IPS-20b (cell line): ENCODE measurements at regions not wholly inside any gene's neighbourhood (a gene's known extent, or its start where the extent isn't known, plus 50 kb on each side); places are given as distances from the start of the nearest gene placed in this dataset.

Source experiments
- H3K27ac ChIP-seq: one replicate; pipeline ENCODE4 v1.5.1; 2013; ENCODE audit warnings: low read length
- H3K27me3 ChIP-seq: 2 replicates; pipeline ENCODE4 v1.6.1; 2013; ENCODE audit warnings: mild to moderate bottlenecking, low read length, inconsistent platforms; ENCODE audit not compliant: insufficient read depth
- H3K36me3 ChIP-seq: 2 replicates; pipeline ENCODE4 v1.6.1; 2013; ENCODE audit warnings: low read depth, mild to moderate bottlenecking, inconsistent platforms, low read length, moderate library complexity; ENCODE audit not compliant: insufficient read depth
- H3K4me1 ChIP-seq: 2 replicates; pipeline ENCODE4 v1.6.1; 2013; ENCODE audit warnings: mild to moderate bottlenecking, control low read depth, inconsistent platforms, low read length, moderate library complexity; ENCODE audit not compliant: insufficient read depth
- H3K4me3 ChIP-seq: 2 replicates; pipeline ENCODE4 v1.5.1; 2013; ENCODE audit warnings: mild to moderate bottlenecking, low read length, inconsistent platforms
- H3K9ac ChIP-seq: 2 replicates; pipeline ENCODE4 v1.6.1; 2013; ENCODE audit warnings: low read depth, mild to moderate bottlenecking, inconsistent platforms, low read length, moderate library complexity
- H3K9me3 ChIP-seq: 2 replicates; pipeline ENCODE4 v1.6.1; 2013; ENCODE audit warnings: mild to moderate bottlenecking, low read depth, low read length, inconsistent platforms; ENCODE audit not compliant: insufficient read depth

- H3K27me3 ChIP-seq = no peaks in the 10 kb centered on the region
- no peaks in the 10 kb centered on the region for H3K9me3 ChIP-seq
- no peaks in the 10 kb centered on the region for H3K4me1 ChIP-seq
- no peak overlapping the region for H3K9ac ChIP-seq
- H3K4me3 ChIP-seq = no peak overlapping the region
- no peaks in the 10 kb centered on the region for H3K36me3 ChIP-seq
- H3K27ac ChIP-seq = no peak overlapping the region
Observed at GRCh38 chr13:94901070-94901469, 188.7 kb upstream of the SOX21 start.

GRCh38 chr13:94896719-94897317, 184.5 kb upstream of the SOX21 start:
- H3K27me3 ChIP-seq = no peaks in the 10 kb centered on the region
- H3K4me3 ChIP-seq = no peak overlapping the region
- no peaks in the 10 kb centered on the region for H3K36me3 ChIP-seq
- no peaks in the 10 kb centered on the region for H3K4me1 ChIP-seq
- H3K9ac ChIP-seq = no peak overlapping the region
- H3K9me3 ChIP-seq = no peaks in the 10 kb centered on the region
- H3K27ac ChIP-seq = no peak overlapping the region

GRCh38 chr13:94896238-94896637, 183.9 kb upstream of the SOX21 start:
- H3K27ac ChIP-seq = no peak overlapping the region
- H3K4me1 ChIP-seq = no peaks in the 10 kb centered on the region
- no peak overlapping the region for H3K9ac ChIP-seq
- no peak overlapping the region for H3K4me3 ChIP-seq
- no peaks in the 10 kb centered on the region for H3K9me3 ChIP-seq
- no peaks in the 10 kb centered on the region for H3K27me3 ChIP-seq
- H3K36me3 ChIP-seq = no peaks in the 10 kb centered on the region

- peaks cover 3% of the 10 kb centered on the region; the same call in 1 of the 2 replicates for H3K4me1 ChIP-seq
- no peaks in the 10 kb centered on the region for H3K36me3 ChIP-seq
- H3K9ac ChIP-seq = no peak overlapping the region
- H3K27me3 ChIP-seq = no peaks in the 10 kb centered on the region
- no peaks in the 10 kb centered on the region for H3K9me3 ChIP-seq
- no peak overlapping the region for H3K27ac ChIP-seq
- H3K4me3 ChIP-seq = no peak overlapping the region
Observed at GRCh38 chr13:94886191-94886590, 173.8 kb upstream of the SOX21 start.

- Histone ChIP-seq H3K36me3 (no peaks in the 10 kb centered on the region), H3K9ac (no peak overlapping the region), H3K27ac (no peak overlapping the region), H3K9me3 (no peaks in the 10 kb centered on the region), H3K4me1 (peaks cover 9% of the 10 kb centered on the region; the same call in 1 of the 2 replicates), H3K4me3 (no peak overlapping the region), H3K27me3 (no peaks in the 10 kb centered on the region)
Observed at GRCh38 chr13:94880463-94880862, 168.1 kb upstream of the SOX21 start.

- Histone ChIP-seq H3K9ac (no peak overlapping the region), H3K27ac (no peak overlapping the region), H3K4me1 (peaks cover 9% of the 10 kb centered on the region; the same call in 1 of the 2 replicates), H3K4me3 (no peak overlapping the region), H3K9me3 (no peaks in the 10 kb centered on the region), H3K27me3 (no peaks in the 10 kb centered on the region), H3K36me3 (no peaks in the 10 kb centered on the region)
Observed at GRCh38 chr13:94878602-94879165, 166.3 kb upstream of the SOX21 start.

- no peaks in the 10 kb centered on the region for H3K4me1 ChIP-seq
- H3K27ac ChIP-seq = no peak overlapping the region
- no peaks in the 10 kb centered on the region for H3K27me3 ChIP-seq
- H3K4me3 ChIP-seq = no peak overlapping the region
- no peaks in the 10 kb centered on the region for H3K36me3 ChIP-seq
- no peak overlapping the region for H3K9ac ChIP-seq
- no peaks in the 10 kb centered on the region for H3K9me3 ChIP-seq
Observed at GRCh38 chr13:94864474-94864873, 152.1 kb upstream of the SOX21 start.

GRCh38 chr13:94860981-94861407, 148.6 kb upstream of the SOX21 start:
- H3K27me3 ChIP-seq = no peaks in the 10 kb centered on the region

GRCh38 chr13:94859811-94860210, 147.5 kb upstream of the SOX21 start:
- Histone ChIP-seq H3K27ac (no peak overlapping the region), H3K9me3 (no peaks in the 10 kb centered on the region), H3K4me3 (no peak overlapping the region), H3K36me3 (no peaks in the 10 kb centered on the region), H3K4me1 (no peaks in the 10 kb centered on the region), H3K27me3 (no peaks in the 10 kb centered on the region), H3K9ac (no peak overlapping the region)

More at GRCh38 chr13:94860981-94861407, 148.6 kb upstream of the SOX21 start:
- Histone ChIP-seq H3K27ac (no peak overlapping the region), H3K9ac (no peak overlapping the region), H3K9me3 (no peaks in the 10 kb centered on the region), H3K4me3 (no peak overlapping the region), H3K4me1 (no peaks in the 10 kb centered on the region), H3K36me3 (no peaks in the 10 kb centered on the region)

GRCh38 chr13:94859278-94859691, 146.9 kb upstream of the SOX21 start:
- no peaks in the 10 kb centered on the region for H3K4me1 ChIP-seq
- no peaks in the 10 kb centered on the region for H3K36me3 ChIP-seq
- H3K9ac ChIP-seq = no peak overlapping the region
- no peaks in the 10 kb centered on the region for H3K9me3 ChIP-seq
- no peak overlapping the region for H3K27ac ChIP-seq
- H3K27me3 ChIP-seq = no peaks in the 10 kb centered on the region
- no peak overlapping the region for H3K4me3 ChIP-seq

- H3K27ac ChIP-seq = no peak overlapping the region
- no peaks in the 10 kb centered on the region for H3K9me3 ChIP-seq
- no peaks in the 10 kb centered on the region for H3K36me3 ChIP-seq
- no peak overlapping the region for H3K4me3 ChIP-seq
- H3K4me1 ChIP-seq = no peaks in the 10 kb centered on the region
- H3K27me3 ChIP-seq = no peaks in the 10 kb centered on the region
- no peak overlapping the region for H3K9ac ChIP-seq
Observed at GRCh38 chr13:94858856-94859255, 146.5 kb upstream of the SOX21 start.

- H3K27ac ChIP-seq = no peak overlapping the region
- H3K9ac ChIP-seq = no peak overlapping the region
- H3K27me3 ChIP-seq = no peaks in the 10 kb centered on the region
- H3K4me3 ChIP-seq = no peak overlapping the region
- H3K36me3 ChIP-seq = no peaks in the 10 kb centered on the region
- H3K4me1 ChIP-seq = no peaks in the 10 kb centered on the region
- H3K9me3 ChIP-seq = no peaks in the 10 kb centered on the region
Observed at GRCh38 chr13:94854688-94855087, 142.3 kb upstream of the SOX21 start.
